GM23248 (cell line): ENCODE measurements at regions not wholly inside any gene's neighbourhood (a gene's known extent, or its start where the extent isn't known, plus 50 kb on each side); places are given as distances from the start of the nearest gene placed in this dataset.

ENCODE experiments used
- EZH2 ChIP-seq: fragments of 200-600 bp; sonication (generic); IDR thresholded peaks from 2 replicates; pipeline ENCODE4 v1.6.1; 2018; ENCODE audit warnings: antibody characterized with exemption, mild to moderate bottlenecking; ENCODE audit not compliant: insufficient read depth, poor library complexity, severe bottlenecking
- EZH2phosphoT487 ChIP-seq: fragments of 200-600 bp; sonication (generic); IDR thresholded peaks from 2 replicates; pipeline ENCODE4 v1.6.1; 2018; ENCODE audit warnings: antibody characterized with exemption, moderate library complexity, mild to moderate bottlenecking, low read depth; ENCODE audit not compliant: insufficient read depth

- TF ChIP-seq EZH2 (no peak), EZH2phosphoT487 (no peak)
Measured at GRCh38 chr2:10995366-10995970, 83.7 kb downstream of the KCNF1 start.
